NB4 (cell line): ENCODE measurements at regions not wholly inside any gene's neighbourhood (a gene's known extent, or its start where the extent isn't known, plus 50 kb on each side); places are given as distances from the start of the nearest gene placed in this dataset.

Experiments used
- DNase-seq: peaks from one replicate; pipeline ENCODE4 v3.0.0; 2010; ENCODE audit warnings: low read depth
- H3K4me3 ChIP-seq: one replicate; pipeline ENCODE4 v1.5.1; 2011; ENCODE audit warnings: mild to moderate bottlenecking, low read depth, low read length, moderate library complexity
- MYC ChIP-seq: IDR thresholded peaks from 2 replicates; pipeline ENCODE4 v1.6.1; 2011; ENCODE audit warnings: low read depth, low read length
- POLR2A ChIP-seq: IDR thresholded peaks from 2 replicates; pipeline ENCODE4 v1.6.1; 2011; ENCODE audit warnings: mild to moderate bottlenecking; ENCODE audit not compliant: insufficient read length; ENCODE audit errors: extremely low read depth
- TF ChIP-seq, protein P1 (sequence below): IDR thresholded peaks from 2 replicates; pipeline ENCODE4 v1.6.1; 2011; ENCODE audit warnings: low read depth, low read length
- TF ChIP-seq, protein P2 (sequence below): IDR thresholded peaks from one replicate; pipeline ENCODE4 v1.5.1; 2012; ENCODE audit warnings: low read depth, low read length

DNA sequence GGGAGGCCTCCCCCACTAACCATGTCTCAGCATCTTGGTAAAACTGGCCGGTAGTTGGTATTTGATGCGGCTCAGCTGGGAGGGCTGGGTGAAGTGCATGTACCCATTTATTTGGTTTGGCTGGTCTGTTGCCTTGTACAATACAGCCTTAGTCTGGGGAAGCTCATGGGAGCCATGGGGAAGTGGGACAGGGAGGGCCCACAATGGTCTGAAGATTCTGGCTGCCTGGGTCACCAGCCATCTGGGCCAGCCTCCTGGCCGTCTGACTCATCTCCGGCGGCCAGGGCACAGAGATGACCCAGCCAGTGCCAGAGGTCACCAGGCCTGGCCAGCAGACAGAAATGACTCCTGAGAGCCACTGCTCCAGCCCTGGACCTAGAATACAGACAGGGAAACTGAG, 51.6 kb upstream of the SMAD6 start:
- no peak overlapping the region for H3K4me3 ChIP-seq
- TF ChIP-seq, protein P1, sequence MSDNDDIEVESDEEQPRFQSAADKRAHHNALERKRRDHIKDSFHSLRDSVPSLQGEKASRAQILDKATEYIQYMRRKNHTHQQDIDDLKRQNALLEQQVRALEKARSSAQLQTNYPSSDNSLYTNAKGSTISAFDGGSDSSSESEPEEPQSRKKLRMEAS, result no peak
- no peak for TF ChIP-seq MYC
- no peak for TF ChIP-seq POLR2A
- TF ChIP-seq, protein P2, sequence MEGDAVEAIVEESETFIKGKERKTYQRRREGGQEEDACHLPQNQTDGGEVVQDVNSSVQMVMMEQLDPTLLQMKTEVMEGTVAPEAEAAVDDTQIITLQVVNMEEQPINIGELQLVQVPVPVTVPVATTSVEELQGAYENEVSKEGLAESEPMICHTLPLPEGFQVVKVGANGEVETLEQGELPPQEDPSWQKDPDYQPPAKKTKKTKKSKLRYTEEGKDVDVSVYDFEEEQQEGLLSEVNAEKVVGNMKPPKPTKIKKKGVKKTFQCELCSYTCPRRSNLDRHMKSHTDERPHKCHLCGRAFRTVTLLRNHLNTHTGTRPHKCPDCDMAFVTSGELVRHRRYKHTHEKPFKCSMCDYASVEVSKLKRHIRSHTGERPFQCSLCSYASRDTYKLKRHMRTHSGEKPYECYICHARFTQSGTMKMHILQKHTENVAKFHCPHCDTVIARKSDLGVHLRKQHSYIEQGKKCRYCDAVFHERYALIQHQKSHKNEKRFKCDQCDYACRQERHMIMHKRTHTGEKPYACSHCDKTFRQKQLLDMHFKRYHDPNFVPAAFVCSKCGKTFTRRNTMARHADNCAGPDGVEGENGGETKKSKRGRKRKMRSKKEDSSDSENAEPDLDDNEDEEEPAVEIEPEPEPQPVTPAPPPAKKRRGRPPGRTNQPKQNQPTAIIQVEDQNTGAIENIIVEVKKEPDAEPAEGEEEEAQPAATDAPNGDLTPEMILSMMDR, result no peak
- no peak for DNase-seq

DNA sequence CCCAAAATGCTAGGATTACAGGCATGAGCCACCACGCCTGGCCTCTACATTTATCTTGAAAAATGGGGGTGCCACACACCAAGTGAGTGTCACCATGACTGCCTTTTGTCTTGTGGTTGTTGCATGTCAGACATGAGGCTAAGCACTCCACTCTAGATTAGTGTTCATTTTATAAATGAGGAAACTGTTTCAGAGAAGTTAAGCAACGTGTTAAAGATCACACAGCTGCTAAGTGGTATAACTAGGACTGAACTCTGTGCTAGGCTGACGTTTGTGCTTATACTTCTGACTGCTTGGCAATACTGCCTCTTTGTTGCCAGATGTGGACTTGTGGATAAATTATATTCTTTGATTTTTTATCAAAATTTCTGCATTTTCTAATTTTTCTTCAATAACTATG, 50.8 kb upstream of the SMAD6 start:
- TF ChIP-seq, protein P1, result no peak
- no peak for DNase-seq
- H3K4me3 ChIP-seq, result no peak overlapping the region

DNA sequence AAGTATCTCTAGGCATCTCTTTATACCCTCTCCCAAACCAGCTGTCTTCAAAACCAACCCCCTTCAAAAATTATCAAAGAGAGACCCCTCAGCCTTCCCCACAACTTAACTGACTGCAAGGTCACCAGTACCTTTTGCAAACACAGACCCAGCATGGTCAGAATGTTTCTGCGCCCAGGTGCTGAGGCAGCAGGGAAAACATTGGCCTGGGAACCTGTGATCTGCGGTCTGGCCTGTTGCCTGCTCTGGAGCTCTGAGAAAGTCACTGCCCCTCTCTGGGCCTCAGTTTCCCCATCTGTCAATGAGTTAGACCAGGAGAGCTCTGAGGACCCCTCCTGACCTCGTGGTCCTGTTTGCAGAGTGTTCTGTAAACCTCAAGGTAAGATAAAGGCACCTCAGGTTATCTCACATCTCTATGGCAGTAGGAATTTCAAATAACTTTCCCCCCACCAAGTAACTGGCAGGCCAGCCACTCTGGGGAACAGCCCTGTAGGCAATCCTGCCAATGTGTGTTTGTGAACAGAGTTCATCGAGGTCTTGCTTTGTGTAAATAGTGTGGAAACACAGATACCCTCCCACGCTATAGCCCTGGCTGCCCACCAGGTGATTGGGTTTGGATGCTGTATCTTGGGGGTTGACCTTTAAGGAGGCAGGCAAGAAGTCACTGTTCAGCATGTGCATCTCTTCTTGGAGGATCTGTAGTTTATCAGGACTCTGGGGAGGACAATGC, 50.0 kb upstream of the SMAD6 start:
- H3K4me3 ChIP-seq, result no peak overlapping the region
- DNase-seq, result no peak
- TF ChIP-seq MYC, result no peak
- TF ChIP-seq, protein P2, result no peak
- TF ChIP-seq, protein P1, result no peak
- TF ChIP-seq POLR2A, result no peak
